HS-5 (cell line): ENCODE measurements at regions not wholly inside any gene's neighbourhood (a gene's known extent, or its start where the extent isn't known, plus 50 kb on each side); places are given as distances from the start of the nearest gene placed in this dataset.
A peak's percentile ranks its signal among the peaks of the same experiment; 100 is the strongest.

Experiments
- DNase-seq: peaks from one replicate; pipeline ENCODE4 v3.0.0-alpha.2; 2012; ENCODE audit warnings: low read depth

DNA sequence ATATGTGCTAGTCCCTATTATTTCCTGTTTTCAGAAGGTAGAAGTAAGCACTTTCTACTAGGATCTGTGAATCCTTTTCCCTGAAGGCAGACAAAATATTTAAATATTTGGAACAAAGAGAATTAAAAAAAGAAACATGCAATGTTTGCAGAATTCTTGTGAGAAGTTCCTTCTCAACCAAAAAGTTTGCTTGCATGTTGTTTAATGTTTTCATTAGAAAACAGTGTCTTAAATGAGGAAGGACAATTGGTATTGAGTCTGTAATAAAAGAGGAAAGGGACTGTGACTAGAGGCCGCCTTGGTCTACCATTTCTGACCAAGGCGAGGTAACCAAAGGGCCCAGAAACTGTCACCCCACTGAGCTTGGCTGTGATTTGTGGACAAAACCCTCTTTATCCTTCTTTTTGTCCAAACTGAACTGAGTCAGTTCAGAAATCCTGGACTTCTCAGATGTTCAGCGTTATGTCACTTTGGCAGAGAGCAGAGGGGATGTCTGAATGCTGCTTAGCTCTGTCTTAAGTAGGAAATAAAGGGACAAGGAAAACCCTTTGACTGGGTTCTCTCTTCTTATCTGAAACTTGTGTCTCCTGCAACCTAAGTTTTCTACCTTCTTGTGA is 129.8 kb upstream of the CPM start:
- DNase-seq: no peak

GRCh38 chr12:69064734-69065443 is 131.9 kb upstream of the CPM start:
- no peak for DNase-seq

DNA sequence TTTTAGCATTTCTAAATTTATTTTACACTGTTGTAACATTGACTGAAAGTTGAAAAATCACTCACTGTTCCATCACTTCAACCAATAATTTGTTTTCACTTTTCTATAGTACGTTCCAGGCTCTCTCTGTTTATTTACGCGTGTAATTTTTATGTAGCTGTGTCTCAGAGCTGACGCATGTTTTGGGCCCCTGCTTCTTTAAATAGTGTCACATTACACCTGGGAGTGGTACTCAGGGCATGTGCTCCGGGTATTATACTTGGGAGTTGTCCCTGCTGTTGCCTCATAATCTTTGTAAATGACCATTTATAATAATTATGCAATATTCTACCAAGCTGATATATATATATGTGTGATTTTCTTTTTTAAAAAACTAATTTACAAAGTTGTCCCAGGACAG is 132.8 kb upstream of the CPM start:
- no peak for DNase-seq

DNA sequence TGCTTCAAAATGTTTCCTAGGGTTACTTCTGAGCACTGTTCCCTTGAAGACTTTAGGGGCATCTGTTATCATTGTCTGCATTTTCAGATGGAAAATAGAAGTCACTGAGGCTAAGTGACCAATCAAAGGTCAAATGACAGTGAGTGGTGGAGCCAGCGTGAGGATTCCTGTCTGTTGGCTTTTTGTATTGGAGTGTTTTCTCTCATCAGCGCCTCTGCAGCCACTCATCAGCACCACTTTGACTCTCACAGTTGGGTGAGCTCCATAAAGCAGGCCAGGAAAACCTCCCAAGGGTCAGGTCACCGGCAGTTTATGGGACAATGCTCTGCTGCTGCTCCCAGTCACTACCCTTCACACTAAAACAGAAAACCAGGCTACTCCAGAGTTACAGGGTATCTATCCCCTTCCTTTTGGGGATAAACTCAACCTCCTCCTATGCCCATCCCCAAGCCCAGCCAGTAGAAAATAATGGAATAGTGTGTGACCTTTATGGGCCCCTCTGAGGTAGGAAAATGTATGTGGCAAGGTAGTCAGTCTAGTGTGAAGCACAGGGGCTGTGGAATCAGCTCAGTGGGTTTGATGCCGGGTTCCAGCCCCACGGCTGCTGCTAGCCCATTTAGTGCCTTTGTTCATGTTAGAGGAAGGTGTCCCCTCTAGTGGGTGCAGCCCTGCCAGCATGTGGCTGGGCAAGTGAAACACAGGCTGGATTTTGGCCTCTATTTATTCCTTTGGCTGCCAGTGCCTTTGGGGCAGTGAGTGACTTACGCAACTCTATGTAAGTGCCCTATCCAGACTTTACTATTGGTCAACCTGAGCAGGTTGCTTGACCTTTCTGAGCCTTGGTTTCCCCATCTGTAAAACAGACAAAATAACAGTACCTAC is 133.8 kb upstream of the CPM start:
- no peak for DNase-seq

DNA sequence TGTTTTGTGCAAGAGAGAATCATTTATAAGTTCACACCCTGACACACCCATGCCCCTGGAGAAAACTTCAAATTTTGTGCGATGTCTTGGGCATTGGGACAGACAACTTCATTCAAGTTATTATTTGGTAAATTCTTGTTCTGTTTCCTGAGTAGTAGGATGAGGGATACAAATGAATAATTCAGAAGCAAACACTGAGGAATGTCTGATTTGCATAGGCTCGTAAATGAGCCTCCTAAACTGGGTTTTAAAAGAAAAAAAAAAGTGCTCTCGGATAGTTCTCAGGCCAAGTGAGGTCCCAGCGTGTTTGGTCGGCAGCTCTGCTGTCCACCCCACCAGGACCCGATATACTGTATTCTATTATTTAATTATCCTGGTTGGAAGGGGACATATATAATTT is 134.7 kb upstream of the CPM start:
- no peak for DNase-seq

- peak; percentile 53 for DNase-seq
These were observed 135.5 kb upstream of the CPM start for GRCh38 chr12:69068448-69068847.

DNA sequence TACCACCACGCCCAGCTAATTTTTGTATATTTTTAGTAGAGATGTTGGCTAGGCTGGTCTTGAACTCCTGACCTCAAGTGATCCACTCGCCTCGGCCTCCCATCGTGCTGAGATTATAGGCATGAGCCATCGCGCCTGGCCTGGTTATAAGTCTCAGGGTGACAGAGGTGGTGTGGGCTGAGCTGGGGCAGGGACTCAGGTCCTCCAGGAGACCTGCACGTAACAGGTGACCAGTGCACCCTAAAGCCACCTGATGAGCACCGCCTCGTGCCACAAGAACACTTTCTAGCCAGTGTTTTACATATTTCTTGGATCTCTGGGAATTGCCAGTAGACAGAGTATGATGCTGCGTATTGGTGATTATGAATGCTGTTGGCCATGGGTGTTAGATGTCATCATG is 136.5 kb upstream of the CPM start:
- DNase-seq: no peak

DNA sequence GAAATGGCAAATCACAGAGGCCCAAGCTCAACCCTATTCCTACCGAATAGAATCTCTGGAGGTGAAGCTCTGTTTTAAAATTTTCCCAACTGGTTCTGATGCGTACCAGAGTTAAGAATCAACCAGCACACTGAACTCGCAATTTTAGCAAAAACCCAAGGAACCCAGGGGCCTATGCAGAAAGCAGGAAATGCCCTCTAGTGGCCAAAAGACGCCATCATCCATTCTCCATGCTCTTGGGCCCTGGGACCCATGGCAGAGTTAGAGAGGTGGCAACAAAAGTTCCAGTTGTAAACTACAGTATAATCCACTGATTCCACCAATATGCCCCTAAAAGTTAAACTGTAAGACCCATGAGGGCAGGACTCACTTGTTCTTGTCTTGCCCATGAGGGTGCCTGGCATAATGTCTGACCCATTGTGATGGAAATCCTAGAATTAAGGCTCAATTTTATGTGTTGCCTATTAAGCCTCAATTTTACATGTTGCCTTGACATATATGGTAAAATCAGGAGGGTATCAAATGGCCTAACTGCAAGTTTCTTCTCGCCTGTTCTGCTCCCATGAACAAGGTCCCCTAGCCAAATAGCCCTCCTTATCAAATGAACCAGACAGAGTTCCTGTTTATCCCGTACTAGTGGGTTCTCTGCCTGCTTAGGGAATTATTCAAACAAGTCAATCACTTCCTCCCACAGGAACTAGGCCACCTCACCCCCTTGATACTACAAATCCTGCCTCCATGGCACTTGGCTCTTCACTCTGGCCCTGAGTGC is 137.5 kb upstream of the CPM start:
- peak; percentile 48 for DNase-seq

GRCh38 chr12:69071091-69071370 is 138.1 kb upstream of the CPM start:
- DNase-seq: no peak

DNA sequence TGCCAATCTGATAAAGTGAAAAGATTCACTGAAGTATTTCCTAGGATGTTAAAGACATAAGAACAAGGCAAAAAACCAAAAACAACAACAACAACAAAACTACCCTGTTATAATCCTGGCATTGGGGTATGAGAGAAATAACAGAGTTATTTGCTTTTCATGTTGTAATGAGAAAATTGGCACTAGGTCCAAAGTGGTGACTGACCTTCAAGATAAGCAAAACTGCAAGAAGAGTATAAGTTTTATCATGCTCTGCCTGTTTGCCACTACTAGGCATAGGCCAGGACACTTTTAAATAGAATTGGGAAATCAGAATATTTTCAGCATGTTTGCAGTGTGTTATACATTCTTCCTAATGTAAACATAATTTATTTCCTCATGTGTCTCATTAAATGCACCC is 140.1 kb upstream of the CPM start:
- no peak for DNase-seq

DNA sequence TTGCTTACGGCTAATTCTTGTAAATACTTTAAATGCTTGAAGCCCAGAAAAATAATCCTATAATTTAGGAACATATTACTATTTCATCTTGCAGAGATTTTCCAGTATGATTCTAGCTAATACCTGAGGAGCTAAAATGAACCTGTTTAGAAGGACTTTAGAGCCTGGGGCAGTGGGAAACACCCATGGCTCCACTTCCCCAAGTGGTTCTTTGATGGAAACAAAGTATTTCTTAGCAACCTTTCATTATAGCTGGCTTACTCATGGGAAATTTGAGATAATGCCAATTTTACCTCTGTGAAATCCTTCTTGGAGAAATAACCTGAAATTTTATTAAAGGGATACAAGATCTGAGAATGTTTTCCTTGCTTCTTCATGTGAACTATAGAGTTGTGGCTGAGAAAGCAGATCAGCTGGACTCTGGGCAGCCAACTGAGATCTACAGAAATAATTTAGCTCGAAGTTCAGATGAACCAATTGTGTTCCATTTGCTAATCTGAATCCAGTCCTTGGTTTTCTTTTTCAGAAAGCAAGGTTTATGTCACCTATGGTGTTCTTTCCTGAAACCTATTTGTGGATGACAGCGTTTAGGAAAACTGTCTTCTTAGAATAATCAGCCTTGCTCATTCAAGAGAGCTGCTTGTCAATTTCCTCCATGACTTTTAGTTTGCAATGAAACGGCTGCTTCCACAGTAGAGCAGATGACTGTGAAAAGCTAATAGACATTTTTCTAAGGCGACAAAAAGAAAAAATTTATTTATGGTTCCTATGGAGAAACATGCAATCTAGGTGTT is 141.8 kb upstream of the CPM start:
- DNase-seq: no peak

DNA sequence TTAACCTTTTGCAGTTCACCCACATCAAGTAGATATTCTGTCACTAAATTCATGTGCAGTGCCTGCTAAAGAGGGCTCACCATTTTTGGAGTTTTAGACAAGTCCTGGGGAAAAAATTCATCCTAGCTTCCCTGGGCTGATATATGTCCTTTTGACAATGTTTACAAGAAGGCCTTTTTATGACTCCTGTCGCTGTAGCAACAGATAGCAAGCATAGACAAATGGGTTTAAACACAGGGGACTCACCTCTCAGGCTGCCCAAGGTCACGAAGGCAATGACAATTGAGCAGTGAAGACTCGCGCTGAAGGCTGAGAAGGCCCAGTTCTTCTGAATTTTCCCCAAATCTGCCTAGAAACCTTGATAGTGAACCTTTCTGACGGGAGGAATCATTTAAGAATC is 150.7 kb upstream of the CPM start:
- no peak for DNase-seq

DNA sequence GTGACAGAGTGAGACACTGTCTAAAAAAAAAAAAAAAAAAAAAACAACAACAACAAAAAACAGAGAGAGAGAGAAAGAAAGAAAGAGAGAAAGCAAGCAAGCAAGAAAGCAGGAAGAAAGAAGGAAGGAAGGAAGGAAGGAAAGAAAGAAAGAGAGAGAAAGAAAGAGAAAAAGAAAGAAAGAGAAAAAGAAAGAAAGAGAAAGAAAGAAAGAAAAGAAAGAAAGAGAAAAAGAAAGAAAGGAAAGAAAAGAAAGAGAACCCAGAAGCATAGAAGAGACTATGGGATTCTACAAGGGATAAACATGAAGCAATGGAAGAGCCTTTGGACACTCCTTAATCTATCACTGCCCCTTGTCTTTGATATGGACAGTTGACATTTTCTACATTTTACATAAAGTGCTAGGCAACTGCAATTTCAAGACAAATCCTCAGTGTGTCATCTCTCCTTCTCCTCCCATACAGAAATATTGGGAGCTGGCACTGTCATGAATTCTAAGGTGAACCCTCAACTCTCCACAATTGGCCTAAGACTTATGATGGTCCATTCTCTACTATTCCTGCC is 151.9 kb upstream of the CPM start:
- DNase-seq: no peak

GRCh38 chr12:69085852-69086251 is 152.9 kb upstream of the CPM start:
- DNase-seq: no peak

GRCh38 chr12:69087986-69088385 is 151.4 kb upstream of the CPSF6 start:
- no peak for DNase-seq

- DNase-seq: no peak
These were observed 148.6 kb upstream of the CPSF6 start for GRCh38 chr12:69090722-69091121.

DNA sequence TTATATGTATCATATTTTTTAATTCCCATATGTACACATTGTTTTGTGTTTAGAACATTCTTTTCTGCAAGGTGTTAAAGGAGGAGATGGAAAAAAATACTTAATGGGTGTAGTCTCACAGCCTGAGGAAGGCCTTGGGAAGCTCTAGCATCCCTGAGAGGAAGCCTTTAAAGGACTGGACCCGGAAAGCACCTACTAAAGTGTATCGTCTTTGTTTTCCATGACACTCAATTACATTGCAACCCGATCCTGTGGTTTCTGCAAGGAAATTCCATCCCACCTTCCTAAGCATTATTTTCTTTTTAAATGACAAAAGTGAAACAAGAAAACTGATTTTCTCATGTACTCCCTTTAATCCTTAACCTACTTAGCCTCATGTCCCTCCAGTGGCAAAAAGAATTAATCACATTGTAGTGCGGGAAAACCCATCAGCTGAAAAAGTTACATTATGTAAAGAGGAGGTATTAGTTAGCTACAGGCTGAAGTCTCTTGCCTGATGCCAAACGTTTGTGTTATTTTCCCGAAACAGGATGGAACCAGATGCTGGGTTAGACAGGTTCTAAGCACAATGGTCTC is 147.8 kb upstream of the CPSF6 start:
- DNase-seq: no peak

DNA sequence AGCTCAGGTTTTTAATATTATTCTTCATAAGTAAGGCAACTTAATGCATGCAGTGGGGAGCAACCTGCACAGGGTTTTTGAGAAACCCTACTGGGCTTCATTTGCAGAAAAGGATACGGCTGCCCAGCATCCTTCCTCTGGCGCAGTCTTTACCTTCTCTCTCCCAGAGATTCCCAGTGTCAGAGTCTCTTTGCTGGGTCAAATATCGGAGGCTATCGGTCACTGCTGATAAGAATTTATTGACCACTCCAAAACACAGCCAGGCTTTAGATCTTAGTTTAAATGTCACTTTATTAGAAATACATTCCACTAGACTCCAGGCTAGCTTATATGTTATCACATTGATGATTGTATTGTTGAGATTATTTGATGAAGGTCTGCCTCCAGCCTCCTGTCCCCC is 147.2 kb upstream of the CPSF6 start:
- DNase-seq: no peak

DNA sequence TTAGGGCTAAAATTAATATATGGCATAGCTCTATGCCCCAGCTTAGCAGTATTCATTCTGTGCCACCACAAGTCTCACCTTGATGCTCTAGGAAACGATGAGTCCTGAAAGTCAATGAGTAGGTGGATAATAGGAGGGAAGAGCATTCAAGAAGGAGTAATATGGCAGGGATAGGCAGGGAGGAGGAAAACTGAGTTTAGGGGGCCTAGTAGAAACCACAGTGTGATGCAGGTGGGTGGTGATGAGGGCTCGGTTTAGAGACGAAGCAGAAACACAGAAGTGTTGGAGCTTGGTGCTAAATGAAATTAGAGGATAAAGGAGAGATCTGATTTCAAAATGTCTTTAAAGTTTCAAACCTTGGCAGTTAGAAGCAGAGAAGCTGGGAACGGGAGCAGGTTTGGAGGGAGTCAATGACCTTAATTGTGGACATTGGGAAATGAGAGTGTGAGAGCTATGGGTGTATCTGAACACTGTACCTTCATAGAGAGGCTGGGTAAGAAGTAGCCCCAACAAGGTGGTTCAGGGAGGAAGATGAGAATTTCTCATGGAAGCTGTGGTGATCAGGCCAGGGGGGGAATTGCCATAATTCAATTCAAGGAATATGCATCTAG is 144.7 kb upstream of the CPSF6 start:
- DNase-seq: no peak

DNA sequence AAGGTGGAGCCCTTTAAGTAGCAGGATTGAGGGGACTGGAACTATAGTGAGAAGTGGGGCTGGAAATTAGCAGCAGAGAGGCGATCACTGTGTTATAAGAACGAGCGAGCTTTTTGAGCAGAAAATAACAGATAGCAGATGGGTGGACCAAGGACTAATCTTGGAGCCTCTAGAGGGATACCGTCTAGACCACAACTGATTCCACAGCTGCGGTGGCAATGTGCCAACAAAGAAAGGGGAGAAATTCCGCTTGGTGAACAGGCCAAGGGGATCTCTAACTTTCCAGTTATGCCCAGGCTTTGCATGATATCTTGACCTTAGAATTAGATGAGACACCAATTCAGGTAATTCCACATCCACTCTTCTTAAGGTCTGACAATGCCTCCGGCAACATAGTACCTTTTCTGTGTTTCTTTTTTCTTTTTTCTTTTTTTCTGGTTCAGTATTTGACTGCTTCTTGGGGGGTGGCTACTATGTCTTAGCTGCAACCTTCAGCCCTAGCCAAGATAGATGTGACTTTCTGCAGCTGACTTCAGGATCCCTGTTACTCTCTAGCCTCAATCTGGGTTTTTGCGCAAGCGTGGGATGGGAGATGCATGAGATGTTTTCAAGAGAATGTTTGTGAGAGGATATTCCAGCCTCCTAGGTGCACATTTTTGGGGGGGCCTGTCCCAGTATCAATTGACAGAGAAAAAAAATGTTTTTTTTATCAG is 143.4 kb upstream of the CPSF6 start:
- no peak for DNase-seq
